Coronary artery (tissue), 2 donors: ENCODE measurements at regions not wholly inside any gene's neighbourhood (a gene's known extent, or its start where the extent isn't known, plus 50 kb on each side); places are given as distances from the start of the nearest gene placed in this dataset.

Experiments used
- DNase-seq: peaks from one replicate; pipeline ENCODE4 v3.0.0-alpha.2; 2017; ENCODE audit warnings: low spot score
- H3K27ac ChIP-seq, 2 donors: fragments of 200-600 bp; sonication (generic); one replicate each; pipeline ENCODE4 v1.5.1; 2016 to 2019
- H3K4me3 ChIP-seq: fragments of 200-600 bp; sonication (generic); 2 replicates; pipeline ENCODE4 v1.5.1; 2016; ENCODE audit warnings: mild to moderate bottlenecking, moderate library complexity
- CTCF ChIP-seq: fragments of 200-600 bp; sonication (generic); IDR thresholded peaks from one replicate; pipeline ENCODE4 v1.5.1; 2019; ENCODE audit warnings: antibody characterized with exemption

- Histone ChIP-seq H3K27ac (no peak overlapping the region), H3K4me3 (no peak overlapping the region)
- TF ChIP-seq CTCF = no peak
- no peak for DNase-seq
Observed at GRCh38 chr12:24494401-24494800, 454.5 kb downstream of the BCAT1 start.

- no peak overlapping the region for H3K4me3 ChIP-seq
- no peak overlapping the region for H3K27ac ChIP-seq
- DNase-seq = no peak
- no peak for TF ChIP-seq CTCF
Observed at GRCh38 chr12:24491968-24492367, 456.9 kb downstream of the BCAT1 start.

- DNase-seq = no peak
- peak overlapping the region; percentile 24 to 71 for H3K27ac ChIP-seq
- TF ChIP-seq CTCF = no peak
Observed at GRCh38 chr12:24489939-24490338, 459.0 kb downstream of the BCAT1 start.

GRCh38 chr12:24488906-24489619, 459.8 kb downstream of the BCAT1 start:
- DNase-seq = no peak
- H3K4me3 ChIP-seq = no peak overlapping the region
- H3K27ac ChIP-seq = peak overlapping the region in 1 of 2 donors; percentile 24
- TF ChIP-seq CTCF = no peak

More at GRCh38 chr12:24489939-24490338, 459.0 kb downstream of the BCAT1 start:
- peak overlapping the region; percentile 38 for H3K4me3 ChIP-seq

- no peak for DNase-seq
- no peak overlapping the region for H3K27ac ChIP-seq
- TF ChIP-seq CTCF = no peak
- H3K4me3 ChIP-seq = no peak overlapping the region
Observed at GRCh38 chr12:24488091-24488596, 460.8 kb downstream of the BCAT1 start.

- DNase-seq = no peak
- Histone ChIP-seq H3K27ac (no peak overlapping the region), H3K4me3 (no peak overlapping the region)
- TF ChIP-seq CTCF = no peak
Observed at GRCh38 chr12:24487606-24488005, 461.3 kb downstream of the BCAT1 start.

GRCh38 chr12:24483732-24484131, 465.2 kb downstream of the BCAT1 start:
- DNase-seq = no peak
- H3K27ac ChIP-seq = no peak overlapping the region
- H3K4me3 ChIP-seq = no peak overlapping the region
- no peak for TF ChIP-seq CTCF
